ENCODE measurements at regions not wholly inside any gene's neighbourhood (a gene's known extent, or its start where the extent isn't known, plus 50 kb on each side); places are given as distances from the start of the nearest gene placed in this dataset.

DNA sequence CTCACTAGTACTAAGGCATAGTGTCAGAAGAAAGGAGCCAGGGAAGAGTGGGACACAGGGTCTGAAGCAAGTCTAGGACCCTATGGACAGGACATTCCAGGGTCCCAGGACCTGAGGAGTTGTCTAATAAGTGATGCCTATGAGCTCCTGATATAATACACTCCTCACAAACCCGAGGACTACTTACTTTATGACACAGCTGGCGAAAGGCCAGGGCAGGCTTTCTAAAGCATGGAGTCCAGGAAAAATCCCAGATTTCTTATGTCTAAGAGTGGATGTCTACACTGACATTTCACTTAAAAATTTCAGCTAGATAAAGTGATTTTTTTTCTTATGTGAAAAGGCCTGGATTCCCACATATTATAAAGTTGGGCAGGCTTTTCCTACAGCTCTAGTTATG, 502.2 kb upstream of the SETBP1 start:
- intact Hi-C loops (cut with micrococcal nuclease; ENCODE audit: unreplicated experiment): no loop called here
- CTCF ChIA-PET: no interaction called here

GRCh38 chr18:44179693-44180092, 501.0 kb upstream of the SETBP1 start:
- no peak for DNase-seq (ENCODE audit: low spot score)
- H3K4me3 ChIP-seq (ENCODE audit: low read depth, low read length, poor library complexity, severe bottlenecking): no peak overlapping the region
- H3K27me3 ChIP-seq (replicated peaks; ENCODE audit: insufficient read depth, low read depth, low read length, poor library complexity): no peaks in the 10 kb centered on the region
- ChIA-PET CTCF (no interaction called here), POLR2A (ENCODE audit: low non-redundant PET) (no interaction called here)
- no peaks in the 10 kb centered on the region for H3K4me1 ChIP-seq (ENCODE audit: insufficient read depth, low read length, poor library complexity, severe bottlenecking)
- no peaks in the 10 kb centered on the region for H3K9me3 ChIP-seq (ENCODE audit: low read depth, low read length, poor library complexity, severe bottlenecking)
- intact Hi-C loops (cut with micrococcal nuclease; ENCODE audit: unreplicated experiment): no loop called here
- BruUV-seq (replicated peaks): no TSS peak
- no peak overlapping the region for H3K27ac ChIP-seq (ENCODE audit: low read depth, low read length, poor library complexity, severe bottlenecking)
- TF ChIP-seq EZH2 (IDR thresholded peaks at IDR 0.05; ENCODE audit: borderline replicate concordance, low read depth, low read length, poor library complexity, severe bottlenecking): no peak
- TF ChIP-seq, protein P1, sequence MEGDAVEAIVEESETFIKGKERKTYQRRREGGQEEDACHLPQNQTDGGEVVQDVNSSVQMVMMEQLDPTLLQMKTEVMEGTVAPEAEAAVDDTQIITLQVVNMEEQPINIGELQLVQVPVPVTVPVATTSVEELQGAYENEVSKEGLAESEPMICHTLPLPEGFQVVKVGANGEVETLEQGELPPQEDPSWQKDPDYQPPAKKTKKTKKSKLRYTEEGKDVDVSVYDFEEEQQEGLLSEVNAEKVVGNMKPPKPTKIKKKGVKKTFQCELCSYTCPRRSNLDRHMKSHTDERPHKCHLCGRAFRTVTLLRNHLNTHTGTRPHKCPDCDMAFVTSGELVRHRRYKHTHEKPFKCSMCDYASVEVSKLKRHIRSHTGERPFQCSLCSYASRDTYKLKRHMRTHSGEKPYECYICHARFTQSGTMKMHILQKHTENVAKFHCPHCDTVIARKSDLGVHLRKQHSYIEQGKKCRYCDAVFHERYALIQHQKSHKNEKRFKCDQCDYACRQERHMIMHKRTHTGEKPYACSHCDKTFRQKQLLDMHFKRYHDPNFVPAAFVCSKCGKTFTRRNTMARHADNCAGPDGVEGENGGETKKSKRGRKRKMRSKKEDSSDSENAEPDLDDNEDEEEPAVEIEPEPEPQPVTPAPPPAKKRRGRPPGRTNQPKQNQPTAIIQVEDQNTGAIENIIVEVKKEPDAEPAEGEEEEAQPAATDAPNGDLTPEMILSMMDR (conservative IDR thresholded peaks at IDR 0.05; ENCODE audit: low read depth, low read length): no peak
- H3K36me3 ChIP-seq (ENCODE audit: insufficient read depth, low read length, poor library complexity, severe bottlenecking): no peaks in the 10 kb centered on the region

More for the DNA sequence above, 502.2 kb upstream of the SETBP1 start:
- no TSS peak for BruUV-seq (replicated peaks)
- no peaks in the 10 kb centered on the region for H3K27me3 ChIP-seq (replicated peaks; ENCODE audit: insufficient read depth, low read depth, low read length, poor library complexity)
- TF ChIP-seq, protein P1 (conservative IDR thresholded peaks at IDR 0.05; ENCODE audit: low read depth, low read length): no peak
- no peak for TF ChIP-seq EZH2 (IDR thresholded peaks at IDR 0.05; ENCODE audit: borderline replicate concordance, low read depth, low read length, poor library complexity, severe bottlenecking)
- no peak overlapping the region for H3K27ac ChIP-seq (ENCODE audit: low read depth, low read length, poor library complexity, severe bottlenecking)
- POLR2A ChIA-PET (ENCODE audit: low non-redundant PET): no interaction called here
- no peak overlapping the region for H3K4me3 ChIP-seq (ENCODE audit: low read depth, low read length, poor library complexity, severe bottlenecking)
- DNase-seq (ENCODE audit: low spot score): no peak
- no peaks in the 10 kb centered on the region for H3K9me3 ChIP-seq (ENCODE audit: low read depth, low read length, poor library complexity, severe bottlenecking)
- no peaks in the 10 kb centered on the region for H3K4me1 ChIP-seq (ENCODE audit: insufficient read depth, low read length, poor library complexity, severe bottlenecking)
- no peaks in the 10 kb centered on the region for H3K36me3 ChIP-seq (ENCODE audit: insufficient read depth, low read length, poor library complexity, severe bottlenecking)

DNA sequence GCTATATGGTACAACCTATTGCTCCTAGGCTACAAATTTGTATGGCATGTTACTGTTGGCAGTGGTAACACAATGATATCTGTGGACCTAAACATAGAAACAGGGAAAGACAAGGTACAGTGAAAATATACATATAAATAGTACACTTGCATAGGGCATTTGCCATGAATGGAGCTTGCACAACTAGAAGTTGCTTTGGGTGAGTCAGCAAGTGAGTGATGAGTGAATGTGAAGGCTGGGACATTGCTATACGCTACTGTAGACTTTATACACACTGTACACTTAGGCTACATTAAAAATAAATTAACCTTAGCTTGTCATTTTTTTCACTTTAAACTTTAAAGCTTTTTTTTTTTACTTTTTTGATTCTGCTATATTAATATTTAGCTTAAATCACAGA, 500.0 kb upstream of the SETBP1 start:
- intact Hi-C loops (cut with micrococcal nuclease; ENCODE audit: unreplicated experiment): no loop called here
- Histone ChIP-seq H3K4me1 (ENCODE audit: insufficient read depth, low read length, poor library complexity, severe bottlenecking) (no peaks in the 10 kb centered on the region), H3K9me3 (ENCODE audit: low read depth, low read length, poor library complexity, severe bottlenecking) (no peaks in the 10 kb centered on the region), H3K4me3 (ENCODE audit: low read depth, low read length, poor library complexity, severe bottlenecking) (no peak overlapping the region), H3K36me3 (ENCODE audit: insufficient read depth, low read length, poor library complexity, severe bottlenecking) (no peaks in the 10 kb centered on the region), H3K27me3 (replicated peaks; ENCODE audit: insufficient read depth, low read depth, low read length, poor library complexity) (no peaks in the 10 kb centered on the region), H3K27ac (ENCODE audit: low read depth, low read length, poor library complexity, severe bottlenecking) (no peak overlapping the region)
- no peak for DNase-seq (ENCODE audit: low spot score)
- ChIA-PET CTCF (no interaction called here), POLR2A (ENCODE audit: low non-redundant PET) (no interaction called here)
- no peak for TF ChIP-seq EZH2 (IDR thresholded peaks at IDR 0.05; ENCODE audit: borderline replicate concordance, low read depth, low read length, poor library complexity, severe bottlenecking)
- TF ChIP-seq, protein P1 (conservative IDR thresholded peaks at IDR 0.05; ENCODE audit: low read depth, low read length): no peak
- BruUV-seq (replicated peaks): no TSS peak

All from A673 (cell line).